H9 (cell line): ENCODE measurements at regions not wholly inside any gene's neighbourhood (a gene's known extent, or its start where the extent isn't known, plus 50 kb on each side); places are given as distances from the start of the nearest gene placed in this dataset.

ENCODE experiments used
- DNase-seq: peaks from one replicate; pipeline ENCODE4 v3.0.0-alpha.2; 2017
- H2AFZ ChIP-seq: one replicate; pipeline ENCODE4 v1.6.1; 2013; ENCODE audit warnings: mild to moderate bottlenecking, low read length, control low read depth, moderate library complexity
- H2AK5ac ChIP-seq: 2 replicates; pipeline ENCODE4 v1.6.1; 2013; ENCODE audit warnings: low read length, control low read depth, mixed read lengths; ENCODE audit not compliant: insufficient read length
- H2BK120ac ChIP-seq: one replicate; pipeline ENCODE4 v1.6.1; 2013; ENCODE audit warnings: low read depth, mild to moderate bottlenecking, low read length, control low read depth, inconsistent platforms; ENCODE audit not compliant: poor library complexity, severe bottlenecking
- H2BK12ac ChIP-seq: 2 replicates; pipeline ENCODE4 v1.6.1; 2013; ENCODE audit warnings: low read length, control low read depth, mixed read lengths, low read depth; ENCODE audit not compliant: insufficient read length
- H2BK15ac ChIP-seq: 2 replicates; pipeline ENCODE4 v1.6.1; 2013; ENCODE audit warnings: low read depth, low read length, control low read depth
- H2BK20ac ChIP-seq: one replicate; pipeline ENCODE4 v1.6.1; 2013; ENCODE audit warnings: low read depth, mild to moderate bottlenecking, low read length, control low read depth, inconsistent platforms; ENCODE audit not compliant: poor library complexity, severe bottlenecking
- H2BK5ac ChIP-seq: 2 replicates; pipeline ENCODE4 v1.6.1; 2013; ENCODE audit warnings: low read length, control low read depth, mixed read lengths; ENCODE audit not compliant: insufficient read length
- H3K14ac ChIP-seq: 2 replicates; pipeline ENCODE4 v1.6.1; 2013; ENCODE audit warnings: low read length, control low read depth; ENCODE audit not compliant: insufficient read depth
- H3K18ac ChIP-seq: 2 replicates; pipeline ENCODE4 v1.6.1; 2013; ENCODE audit warnings: low read depth, mild to moderate bottlenecking, mixed read lengths, low read length, control low read depth; ENCODE audit not compliant: insufficient read length
- H3K23ac ChIP-seq: 2 replicates; pipeline ENCODE4 v1.6.1; 2013; ENCODE audit warnings: low read length, control low read depth, mixed read lengths, low read depth; ENCODE audit not compliant: insufficient read length
- H3K23me2 ChIP-seq: 2 replicates; pipeline ENCODE4 v1.6.1; 2013; ENCODE audit warnings: low read depth, mild to moderate bottlenecking, mixed read lengths, low read length, control low read depth; ENCODE audit not compliant: insufficient read length, poor library complexity, severe bottlenecking
- H3K27ac ChIP-seq: 2 replicates; pipeline ENCODE4 v1.5.1; 2013; ENCODE audit warnings: low read length, control low read depth, mixed read lengths, low read depth; ENCODE audit not compliant: insufficient read length
- H3K27me3 ChIP-seq: 2 replicates; pipeline ENCODE4 v1.6.1; 2013; ENCODE audit warnings: low read length, control low read depth, inconsistent platforms; ENCODE audit not compliant: insufficient read depth
- H3K4ac ChIP-seq: 2 replicates; pipeline ENCODE4 v1.6.1; 2013; ENCODE audit warnings: low read depth, mild to moderate bottlenecking, control low read depth, inconsistent platforms, low read length, moderate library complexity
- H3K4me1 ChIP-seq: 2 replicates; pipeline ENCODE4 v1.6.1; 2013; ENCODE audit warnings: low read length, control low read depth, inconsistent platforms; ENCODE audit not compliant: insufficient read depth
- H3K4me2 ChIP-seq: 2 replicates; pipeline ENCODE4 v1.6.1; 2013; ENCODE audit warnings: low read length, control low read depth, mixed read lengths; ENCODE audit not compliant: insufficient read length, insufficient read depth
- H3K56ac ChIP-seq: 2 replicates; pipeline ENCODE4 v1.6.1; 2013; ENCODE audit warnings: low read depth, mild to moderate bottlenecking, mixed read lengths, low read length, control low read depth; ENCODE audit not compliant: insufficient read length
- H3K79me1 ChIP-seq: 2 replicates; pipeline ENCODE4 v1.6.1; 2013; ENCODE audit warnings: low read depth, mild to moderate bottlenecking, moderate library complexity, low read length, control low read depth, inconsistent platforms; ENCODE audit not compliant: insufficient read depth, poor library complexity, severe bottlenecking
- H3K79me2 ChIP-seq: 2 replicates; pipeline ENCODE4 v1.6.1; 2013; ENCODE audit warnings: low read length, control low read depth, inconsistent platforms; ENCODE audit not compliant: insufficient read depth
- H3K9ac ChIP-seq: 2 replicates; pipeline ENCODE4 v1.6.1; 2013; ENCODE audit warnings: low read length, control low read depth, mixed read lengths; ENCODE audit not compliant: insufficient read length; ENCODE audit errors: extremely low read depth
- H3K9me3 ChIP-seq: one replicate; pipeline ENCODE4 v1.6.1; 2013; ENCODE audit warnings: low read depth, low read length, inconsistent platforms; ENCODE audit not compliant: control insufficient read depth
- H3T11ph ChIP-seq: one replicate; pipeline ENCODE4 v1.6.1; 2013; ENCODE audit warnings: mild to moderate bottlenecking, low read length, control low read depth, inconsistent platforms
- H4K20me1 ChIP-seq: one replicate; pipeline ENCODE4 v1.6.1; 2013; ENCODE audit not compliant: control insufficient read depth, insufficient read length, insufficient read depth
- H4K5ac ChIP-seq: 2 replicates; pipeline ENCODE4 v1.6.1; 2013; ENCODE audit warnings: low read depth, mild to moderate bottlenecking, mixed read lengths, low read length, control low read depth; ENCODE audit not compliant: insufficient read length
- H4K8ac ChIP-seq: replicated peaks from 2 replicates; pipeline ENCODE4 v1.6.1; 2013; ENCODE audit warnings: low read length, control low read depth, mixed read lengths, low read depth; ENCODE audit not compliant: insufficient read length
- H4K91ac ChIP-seq: 2 replicates; pipeline ENCODE4 v1.6.1; 2013; ENCODE audit warnings: low read depth, mild to moderate bottlenecking, moderate library complexity, mixed read lengths, low read length, control low read depth; ENCODE audit not compliant: insufficient read length
- H3K27ac Mint-ChIP-seq, 3 experiments: 2 replicates in 2 of 3; 3 replicates in 1 of 3; pipeline ENCODE4 v1.8.0; 2020 to 2021; ENCODE audit warnings: mixed read lengths in 3 of 3, mild to moderate bottlenecking in 1 of 3, moderate library complexity in 1 of 3
- H3K27me3 Mint-ChIP-seq: 2 replicates; pipeline ENCODE4 v1.8.0; 2021; ENCODE audit warnings: low read depth, mild to moderate bottlenecking, moderate library complexity, mixed read lengths
- H3K36me3 Mint-ChIP-seq, 3 experiments: 2 replicates in 2 of 3; 3 replicates in 1 of 3; pipeline ENCODE4 v1.8.0; 2020 to 2021; ENCODE audit warnings: low read depth in 3 of 3, mixed read lengths in 3 of 3; ENCODE audit not compliant: insufficient read depth in 1 of 3
- H3K4me1 Mint-ChIP-seq, 2 experiments: 2 replicates each; pipeline ENCODE4 v1.8.0; 2020; ENCODE audit warnings: mixed read lengths in 2 of 2
- H3K4me3 Mint-ChIP-seq, 2 experiments: 2 replicates in 1 of 2; 3 replicates in 1 of 2; pipeline ENCODE4 v1.8.0; 2020 to 2021; ENCODE audit warnings: mild to moderate bottlenecking in 2 of 2, mixed read lengths in 2 of 2, moderate library complexity in 1 of 2
- H3K9me3 Mint-ChIP-seq, 2 experiments: 2 replicates in 1 of 2; 3 replicates in 1 of 2; pipeline ENCODE4 v1.8.0; 2020; ENCODE audit warnings: mild to moderate bottlenecking in 2 of 2, mixed read lengths in 2 of 2, moderate library complexity in 1 of 2
- CTCF ChIP-seq: fragments of 200-600 bp; sonication (generic); conservative IDR thresholded peaks from 3 replicates; pipeline ENCODE4 v1.8.0; 2021; ENCODE audit warnings: antibody characterized with exemption, mild to moderate bottlenecking
- WGBS: extraction: QIAGEN DNeasy Blood & Tissue Kit; methylation state at CpG from one replicate; pipeline ENCODE4 v1.1.7; 2013; ENCODE audit warnings: missing lambda C conversion rate, low lambda C conversion rate, mixed read lengths; ENCODE audit not compliant: insufficient read length; ENCODE audit errors: extremely low coverage; 5-methylcytosine and 5-hydroxymethylcytosine counted together

- no peaks in the 10 kb centered on the region for H3K27me3 ChIP-seq
- no peak overlapping the region for H4K5ac ChIP-seq
- no peak overlapping the region for H3K4me2 ChIP-seq
- no CpG with 5 or more reads among the region's 1 CpG for WGBS
- no peak overlapping the region for H2BK20ac ChIP-seq
- no peak overlapping the region for H3K23ac ChIP-seq
- H2BK5ac ChIP-seq = no peak overlapping the region
- H3K14ac ChIP-seq = no peak overlapping the region
- H2AK5ac ChIP-seq = no peak overlapping the region
- no peak overlapping the region for H2BK120ac ChIP-seq
- H3K4me1 ChIP-seq = no peaks in the 10 kb centered on the region
- H2AFZ ChIP-seq = no peak overlapping the region
- H3K9me3 Mint-ChIP-seq = no peaks in the 10 kb centered on the region
- no peak overlapping the region for H4K91ac ChIP-seq
- no peak overlapping the region for H3K56ac ChIP-seq
- H3K9ac ChIP-seq = no peak overlapping the region
- no peak overlapping the region for H2BK12ac ChIP-seq
- no peaks in the 10 kb centered on the region for H3K36me3 Mint-ChIP-seq
- no peak overlapping the region for H3K4me3 Mint-ChIP-seq
- no peaks in the 10 kb centered on the region for H3K9me3 ChIP-seq
- no peak overlapping the region for H3K27ac Mint-ChIP-seq
- H3K4ac ChIP-seq = no peak overlapping the region
- H3K23me2 ChIP-seq = no peaks in the 10 kb centered on the region
- no peak overlapping the region for H3K27ac ChIP-seq
- no peak for DNase-seq
- H3K4me1 Mint-ChIP-seq = 0 out of 4 replicates have a peak, but pooled peaks cover 0 to 2% of the 10 kb centered on the region in 2 experiments
- TF ChIP-seq CTCF = no peak
- no peak overlapping the region for H2BK15ac ChIP-seq
- no peaks in the 10 kb centered on the region for H3K27me3 Mint-ChIP-seq
- no peak overlapping the region for H3T11ph ChIP-seq
- no peaks in the 10 kb centered on the region for H3K79me2 ChIP-seq
- H3K18ac ChIP-seq = no peak overlapping the region
- no peaks in the 10 kb centered on the region for H4K20me1 ChIP-seq
- no peak overlapping the region for H4K8ac ChIP-seq
- H3K79me1 ChIP-seq = no peaks in the 10 kb centered on the region
Observed at GRCh38 chr9:19989213-19989612, 200.4 kb upstream of the SLC24A2 start.
